Chondrocyte (in vitro differentiated cells): ENCODE measurements at regions not wholly inside any gene's neighbourhood (a gene's known extent, or its start where the extent isn't known, plus 50 kb on each side); places are given as distances from the start of the nearest gene placed in this dataset.
"Not testable (repeated sequence)": the region's sequence is repeated elsewhere in the genome, so short reads cannot be mapped to it uniquely, and the experiment has no call there.

Experiments used
- DNase-seq: peaks from one replicate; pipeline ENCODE4 v3.0.0; 2021; ENCODE audit warnings: mixed read lengths, low spot score
- H3K27ac Mint-ChIP-seq: one replicate; pipeline ENCODE4 v1.8.0; 2021; ENCODE audit warnings: mild to moderate bottlenecking, moderate library complexity, mixed read lengths; ENCODE audit not compliant: unreplicated experiment
- H3K27me3 Mint-ChIP-seq: 2 replicates; pipeline ENCODE4 v1.8.0; 2021; ENCODE audit warnings: low read depth, mixed read lengths
- H3K36me3 Mint-ChIP-seq: 2 replicates; pipeline ENCODE4 v1.8.0; 2021; ENCODE audit warnings: low read depth, mixed read lengths
- H3K4me1 Mint-ChIP-seq: 2 replicates; pipeline ENCODE4 v1.8.0; 2021; ENCODE audit warnings: low read depth, mild to moderate bottlenecking, mixed read lengths
- H3K4me3 Mint-ChIP-seq: one replicate; pipeline ENCODE4 v1.8.0; 2021; ENCODE audit warnings: mild to moderate bottlenecking, moderate library complexity, mixed read lengths; ENCODE audit not compliant: unreplicated experiment
- H3K9me3 Mint-ChIP-seq: 2 replicates; pipeline ENCODE4 v1.8.0; 2021; ENCODE audit warnings: low read depth, mixed read lengths
- TF ChIP-seq, protein P1 (sequence below): fragments of 200-600 bp; sonication (generic); IDR thresholded peaks from 2 replicates; pipeline ENCODE4 v1.5.0; 2021; ENCODE audit warnings: antibody characterized with exemption, mild to moderate bottlenecking, moderate library complexity

DNA sequence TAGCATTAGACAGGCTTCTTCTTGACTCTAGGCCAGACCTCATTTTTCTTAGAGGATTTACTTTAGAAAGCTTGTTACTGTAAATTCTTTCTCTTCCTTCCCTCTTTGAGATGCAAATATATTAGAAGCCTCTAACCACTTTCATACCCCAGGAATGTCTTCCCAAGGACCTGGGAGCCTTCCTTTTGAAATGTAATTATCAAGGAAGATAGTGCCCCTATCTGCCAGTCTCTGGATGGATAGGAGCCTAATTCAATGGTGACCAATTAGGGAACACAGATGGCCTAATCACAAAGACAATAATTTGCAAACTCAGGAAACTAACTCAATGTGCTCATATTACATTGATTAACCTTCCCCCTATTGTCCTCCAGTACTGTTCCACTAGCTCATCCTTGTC is 145.6 kb upstream of the DCAF8L1 start:
- no peak for DNase-seq
- no peaks in the 10 kb centered on the region for H3K27me3 Mint-ChIP-seq
- H3K9me3 Mint-ChIP-seq, result no peaks in the 10 kb centered on the region
- no peaks in the 10 kb centered on the region for H3K36me3 Mint-ChIP-seq
- no peak overlapping the region for H3K4me3 Mint-ChIP-seq
- peaks cover 7% of the 10 kb centered on the region for H3K4me1 Mint-ChIP-seq
- TF ChIP-seq, protein P1, sequence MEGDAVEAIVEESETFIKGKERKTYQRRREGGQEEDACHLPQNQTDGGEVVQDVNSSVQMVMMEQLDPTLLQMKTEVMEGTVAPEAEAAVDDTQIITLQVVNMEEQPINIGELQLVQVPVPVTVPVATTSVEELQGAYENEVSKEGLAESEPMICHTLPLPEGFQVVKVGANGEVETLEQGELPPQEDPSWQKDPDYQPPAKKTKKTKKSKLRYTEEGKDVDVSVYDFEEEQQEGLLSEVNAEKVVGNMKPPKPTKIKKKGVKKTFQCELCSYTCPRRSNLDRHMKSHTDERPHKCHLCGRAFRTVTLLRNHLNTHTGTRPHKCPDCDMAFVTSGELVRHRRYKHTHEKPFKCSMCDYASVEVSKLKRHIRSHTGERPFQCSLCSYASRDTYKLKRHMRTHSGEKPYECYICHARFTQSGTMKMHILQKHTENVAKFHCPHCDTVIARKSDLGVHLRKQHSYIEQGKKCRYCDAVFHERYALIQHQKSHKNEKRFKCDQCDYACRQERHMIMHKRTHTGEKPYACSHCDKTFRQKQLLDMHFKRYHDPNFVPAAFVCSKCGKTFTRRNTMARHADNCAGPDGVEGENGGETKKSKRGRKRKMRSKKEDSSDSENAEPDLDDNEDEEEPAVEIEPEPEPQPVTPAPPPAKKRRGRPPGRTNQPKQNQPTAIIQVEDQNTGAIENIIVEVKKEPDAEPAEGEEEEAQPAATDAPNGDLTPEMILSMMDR, result no peak
- no peak overlapping the region for H3K27ac Mint-ChIP-seq

DNA sequence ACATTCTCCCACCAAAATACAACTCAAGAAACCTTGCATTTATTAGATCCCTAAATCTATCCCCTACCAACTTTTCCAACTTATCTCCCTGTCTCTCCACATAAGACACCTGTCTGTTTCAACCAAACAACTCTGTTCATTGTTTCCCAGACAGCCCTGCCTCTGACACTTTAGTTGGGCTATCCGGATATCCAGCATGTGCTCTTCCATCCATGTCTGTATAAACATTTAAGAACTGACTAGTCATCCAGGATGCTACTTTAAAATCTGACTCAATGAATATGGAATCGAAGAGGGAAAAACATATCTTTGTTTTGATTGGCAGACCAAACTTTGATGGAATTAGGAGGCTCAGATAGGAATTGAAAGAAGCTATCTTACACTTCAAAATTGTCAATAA is 143.2 kb upstream of the DCAF8L1 start:
- H3K4me3 Mint-ChIP-seq, result no peak overlapping the region
- no peaks in the 10 kb centered on the region for H3K36me3 Mint-ChIP-seq
- H3K4me1 Mint-ChIP-seq, result peaks cover 7% of the 10 kb centered on the region
- DNase-seq, result no peak
- H3K9me3 Mint-ChIP-seq, result no peaks in the 10 kb centered on the region
- TF ChIP-seq, protein P1, result no peak
- no peak overlapping the region for H3K27ac Mint-ChIP-seq
- H3K27me3 Mint-ChIP-seq, result no peaks in the 10 kb centered on the region

DNA sequence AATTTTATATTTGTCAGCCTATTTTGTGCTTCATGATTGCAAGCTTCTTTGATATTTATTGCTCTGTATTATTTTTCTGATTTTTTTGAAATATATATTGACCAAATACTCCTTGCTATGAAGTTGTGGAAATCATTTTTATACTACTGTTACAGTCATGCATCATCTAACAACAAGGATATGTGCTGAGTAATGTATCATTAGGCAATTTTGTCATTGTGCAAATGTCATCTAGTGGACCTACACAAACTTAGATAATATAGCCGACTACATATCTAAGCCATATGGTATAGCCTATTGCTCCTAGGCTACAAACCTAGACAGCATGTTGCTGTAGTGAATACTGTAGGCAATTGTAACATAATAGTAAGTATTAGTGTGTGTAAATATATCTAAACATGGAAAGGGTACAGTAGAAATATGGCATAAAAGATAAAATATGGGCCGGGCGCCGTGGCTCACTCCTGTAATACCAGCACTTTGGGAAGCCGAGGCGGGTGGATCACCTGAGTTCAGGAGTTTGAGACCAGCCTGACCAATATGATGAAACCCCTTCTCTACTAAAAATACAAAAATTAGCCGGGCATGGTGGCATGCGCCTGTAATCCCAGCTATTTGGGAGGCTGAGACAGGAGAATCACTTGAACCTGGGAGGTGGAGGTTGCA is 139.5 kb upstream of the DCAF8L1 start:
- H3K9me3 Mint-ChIP-seq, H3K27me3 Mint-ChIP-seq, H3K4me1 Mint-ChIP-seq, DNase-seq, H3K4me3 Mint-ChIP-seq, H3K36me3 Mint-ChIP-seq, H3K27ac Mint-ChIP-seq: not testable (repeated sequence)

DNA sequence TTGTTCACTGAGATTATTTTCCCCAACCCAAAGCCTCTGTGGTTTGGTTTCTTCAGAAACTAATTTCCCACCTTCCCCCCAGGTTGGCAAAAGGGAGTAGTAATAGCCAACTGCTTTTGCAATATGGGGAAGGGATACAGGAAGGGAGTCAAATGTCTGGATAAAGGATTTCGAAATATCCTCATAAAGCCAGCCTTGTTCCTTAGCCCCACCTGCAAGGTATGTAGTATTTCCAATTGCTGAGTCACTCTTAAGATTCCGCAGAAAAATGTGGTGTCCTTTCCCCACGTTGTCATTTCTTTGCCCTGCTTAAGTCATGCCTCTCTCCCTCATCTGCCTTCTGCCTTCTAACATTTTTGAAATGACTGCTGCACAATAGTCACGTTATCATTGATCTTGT is 138.8 kb upstream of the DCAF8L1 start:
- DNase-seq, result no peak
- Mint-ChIP-seq H3K36me3 (no peaks in the 10 kb centered on the region), H3K9me3 (no peaks in the 10 kb centered on the region), H3K4me1 (peaks cover 7% of the 10 kb centered on the region), H3K27me3 (peaks cover 5% of the 10 kb centered on the region), H3K4me3 (no peak overlapping the region), H3K27ac (no peak overlapping the region)
- TF ChIP-seq, protein P1, result no peak

DNA sequence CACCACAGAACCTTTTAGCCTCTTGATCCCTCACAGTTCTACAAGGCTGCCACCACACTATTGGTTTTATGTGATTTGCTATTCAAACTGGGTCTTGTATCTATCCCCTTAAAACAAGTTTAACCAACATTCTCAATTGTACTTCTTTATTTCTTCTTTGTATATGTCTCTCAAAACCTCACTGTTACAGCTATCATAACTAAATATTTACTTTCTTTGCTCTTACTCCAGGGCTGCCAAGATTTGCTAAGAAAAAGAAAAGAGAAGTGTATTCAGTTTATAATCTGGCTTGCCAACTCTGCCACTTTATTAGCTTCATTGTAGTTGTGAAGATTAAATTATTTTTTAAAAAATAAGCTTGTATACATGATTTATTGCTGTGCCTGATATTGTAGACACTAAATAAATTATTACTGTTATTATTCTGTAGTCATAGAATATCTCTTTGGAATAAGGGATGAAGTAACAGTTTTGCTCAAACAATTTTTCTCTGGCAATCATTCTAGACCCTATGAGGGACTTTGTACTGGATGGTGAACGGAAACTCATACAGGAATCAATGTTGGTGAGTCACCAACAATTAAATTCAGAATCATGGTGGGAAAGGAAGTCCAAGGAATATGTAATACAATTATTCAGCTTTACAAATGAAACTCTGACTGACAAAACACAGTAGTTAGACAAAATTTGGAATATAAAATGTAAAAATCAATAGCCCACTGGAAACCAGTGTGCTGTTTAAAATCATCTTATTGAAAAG is 127.1 kb upstream of the DCAF8L1 start:
- no peaks in the 10 kb centered on the region for H3K4me1 Mint-ChIP-seq
- TF ChIP-seq, protein P1, result no peak
- no peak overlapping the region for H3K4me3 Mint-ChIP-seq
- H3K27ac Mint-ChIP-seq, result no peak overlapping the region
- DNase-seq, result no peak
- peaks cover 2% of the 10 kb centered on the region for H3K9me3 Mint-ChIP-seq
- no peaks in the 10 kb centered on the region for H3K36me3 Mint-ChIP-seq
- no peaks in the 10 kb centered on the region for H3K27me3 Mint-ChIP-seq
